Endodermal cell (in vitro differentiated cells): ENCODE measurements at regions not wholly inside any gene's neighbourhood (a gene's known extent, or its start where the extent isn't known, plus 50 kb on each side); places are given as distances from the start of the nearest gene placed in this dataset.

Experiments used
- DNase-seq: peaks from one replicate; pipeline ENCODE4 v3.0.0-alpha.2; 2017
- H3K27ac ChIP-seq: 2 replicates; pipeline ENCODE4 v1.5.1; 2013; ENCODE audit warnings: mild to moderate bottlenecking, low read depth, low read length, moderate library complexity
- H3K27me3 ChIP-seq: 2 replicates; pipeline ENCODE4 v1.6.1; 2013; ENCODE audit warnings: mild to moderate bottlenecking, low read length, moderate library complexity; ENCODE audit not compliant: insufficient read depth, control insufficient read depth, poor library complexity, severe bottlenecking
- H3K36me3 ChIP-seq: 2 replicates; pipeline ENCODE4 v1.7.0; 2013; ENCODE audit warnings: mild to moderate bottlenecking, low read length, moderate library complexity; ENCODE audit not compliant: control insufficient read depth, insufficient read depth
- H3K4me1 ChIP-seq: one replicate; pipeline ENCODE4 v1.7.0; 2013; ENCODE audit warnings: low read length; ENCODE audit not compliant: control insufficient read depth, insufficient read depth
- H3K4me3 ChIP-seq: 2 replicates; pipeline ENCODE4 v1.5.1; 2013; ENCODE audit warnings: mild to moderate bottlenecking, low read length, moderate library complexity
- H3K9ac ChIP-seq: 2 replicates; pipeline ENCODE4 v1.6.1; 2013; ENCODE audit warnings: mild to moderate bottlenecking, low read length, moderate library complexity; ENCODE audit not compliant: poor library complexity, severe bottlenecking; ENCODE audit errors: extremely low read depth
- H3K9me3 ChIP-seq: 2 replicates; pipeline ENCODE4 v1.6.1; 2013; ENCODE audit warnings: mild to moderate bottlenecking, low read length, moderate library complexity; ENCODE audit not compliant: control insufficient read depth
- H3K27ac Mint-ChIP-seq: 2 replicates; pipeline ENCODE4 v1.8.0; 2020; ENCODE audit warnings: mixed read lengths
- H3K27me3 Mint-ChIP-seq: 2 replicates; pipeline ENCODE4 v1.8.0; 2021; ENCODE audit warnings: mild to moderate bottlenecking, mixed read lengths; ENCODE audit not compliant: insufficient read depth
- H3K36me3 Mint-ChIP-seq: 2 replicates; pipeline ENCODE4 v1.8.0; 2020; ENCODE audit warnings: low read depth, mixed read lengths
- H3K4me1 Mint-ChIP-seq: 2 replicates; pipeline ENCODE4 v1.8.0; 2020; ENCODE audit warnings: mixed read lengths
- H3K4me3 Mint-ChIP-seq: 2 replicates; pipeline ENCODE4 v1.8.0; 2020; ENCODE audit warnings: mild to moderate bottlenecking, moderate library complexity, mixed read lengths
- H3K9me3 Mint-ChIP-seq: 2 replicates; pipeline ENCODE4 v1.8.0; 2020; ENCODE audit warnings: mild to moderate bottlenecking, mixed read lengths
- WGBS, 2 experiments: methylation state at CpG; one replicate each; pipeline versions ENCODE4 v1.1.5 to v1.1.7; 2013; ENCODE audit warnings: missing lambda C conversion rate in 2 of 2, mixed read lengths in 1 of 2; ENCODE audit not compliant: insufficient coverage in 1 of 2, insufficient read length in 1 of 2; 5-methylcytosine and 5-hydroxymethylcytosine counted together
- TF ChIP-seq, protein P1 (sequence below): fragments of 200-600 bp; sonication (generic); conservative IDR thresholded peaks from 2 replicates; pipeline ENCODE4 v1.5.0; 2021; ENCODE audit warnings: antibody characterized with exemption, mild to moderate bottlenecking

GRCh38 chr4:16977081-16977480 is 78.6 kb upstream of the LDB2 start:
- Mint-ChIP-seq H3K27ac (no peak overlapping the region), H3K27me3 (no peaks in the 10 kb centered on the region), H3K9me3 (no peaks in the 10 kb centered on the region), H3K4me1 (peaks cover 6% of the 10 kb centered on the region), H3K4me3 (no peak overlapping the region), H3K36me3 (no peaks in the 10 kb centered on the region)
- H3K36me3 ChIP-seq: no peaks in the 10 kb centered on the region
- H3K27ac ChIP-seq: no peak overlapping the region
- no peaks in the 10 kb centered on the region for H3K27me3 ChIP-seq
- no peaks in the 10 kb centered on the region for H3K4me1 ChIP-seq
- H3K9ac ChIP-seq: no peak overlapping the region
- TF ChIP-seq, protein P1, sequence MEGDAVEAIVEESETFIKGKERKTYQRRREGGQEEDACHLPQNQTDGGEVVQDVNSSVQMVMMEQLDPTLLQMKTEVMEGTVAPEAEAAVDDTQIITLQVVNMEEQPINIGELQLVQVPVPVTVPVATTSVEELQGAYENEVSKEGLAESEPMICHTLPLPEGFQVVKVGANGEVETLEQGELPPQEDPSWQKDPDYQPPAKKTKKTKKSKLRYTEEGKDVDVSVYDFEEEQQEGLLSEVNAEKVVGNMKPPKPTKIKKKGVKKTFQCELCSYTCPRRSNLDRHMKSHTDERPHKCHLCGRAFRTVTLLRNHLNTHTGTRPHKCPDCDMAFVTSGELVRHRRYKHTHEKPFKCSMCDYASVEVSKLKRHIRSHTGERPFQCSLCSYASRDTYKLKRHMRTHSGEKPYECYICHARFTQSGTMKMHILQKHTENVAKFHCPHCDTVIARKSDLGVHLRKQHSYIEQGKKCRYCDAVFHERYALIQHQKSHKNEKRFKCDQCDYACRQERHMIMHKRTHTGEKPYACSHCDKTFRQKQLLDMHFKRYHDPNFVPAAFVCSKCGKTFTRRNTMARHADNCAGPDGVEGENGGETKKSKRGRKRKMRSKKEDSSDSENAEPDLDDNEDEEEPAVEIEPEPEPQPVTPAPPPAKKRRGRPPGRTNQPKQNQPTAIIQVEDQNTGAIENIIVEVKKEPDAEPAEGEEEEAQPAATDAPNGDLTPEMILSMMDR: no peak
- DNase-seq: no peak
- no peak overlapping the region for H3K4me3 ChIP-seq
- no peaks in the 10 kb centered on the region for H3K9me3 ChIP-seq

GRCh38 chr4:16969696-16970135 is 71.3 kb upstream of the LDB2 start:
- Mint-ChIP-seq H3K27me3 (no peaks in the 10 kb centered on the region), H3K27ac (no peak overlapping the region), H3K4me3 (no peak overlapping the region), H3K4me1 (no peaks in the 10 kb centered on the region), H3K9me3 (no peaks in the 10 kb centered on the region), H3K36me3 (no peaks in the 10 kb centered on the region)
- Histone ChIP-seq H3K9me3 (no peaks in the 10 kb centered on the region), H3K27me3 (no peaks in the 10 kb centered on the region), H3K4me3 (no peak overlapping the region), H3K36me3 (no peaks in the 10 kb centered on the region), H3K27ac (no peak overlapping the region), H3K4me1 (no peaks in the 10 kb centered on the region), H3K9ac (no peak overlapping the region)
- no peak for DNase-seq
- TF ChIP-seq, protein P1: no peak
- 90 to 91% methylated on average over 7 to 8 of the region's 8 CpGs for WGBS, 2 experiments

DNA sequence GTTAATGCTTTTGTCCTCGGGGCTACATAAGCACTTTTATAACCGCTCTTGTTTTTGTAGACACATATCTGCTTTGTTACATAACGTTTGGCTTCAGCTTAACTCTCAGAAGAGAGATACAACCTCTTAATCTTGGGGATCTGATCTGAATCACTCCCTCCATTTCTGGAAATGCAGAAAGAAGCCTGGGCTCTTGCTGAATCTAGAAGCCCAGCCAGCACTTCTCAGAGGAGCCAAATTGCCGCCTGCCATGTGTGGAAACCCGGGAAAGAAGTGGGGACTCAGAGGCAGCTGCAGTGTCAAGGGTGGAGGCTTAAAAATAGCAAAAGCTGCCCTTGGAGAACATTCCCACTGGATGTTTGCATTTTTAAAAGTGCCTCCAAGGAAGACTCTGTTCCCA is 69.3 kb upstream of the LDB2 start:
- Mint-ChIP-seq H3K36me3 (no peaks in the 10 kb centered on the region), H3K27me3 (no peaks in the 10 kb centered on the region), H3K4me1 (no peaks in the 10 kb centered on the region), H3K27ac (no peak overlapping the region), H3K9me3 (no peaks in the 10 kb centered on the region), H3K4me3 (no peak overlapping the region)
- H3K4me1 ChIP-seq: no peaks in the 10 kb centered on the region
- DNase-seq: no peak
- no peaks in the 10 kb centered on the region for H3K27me3 ChIP-seq
- H3K9ac ChIP-seq: no peak overlapping the region
- 90 to 97% methylated on average over 5 of the region's 5 CpGs for WGBS, 2 experiments
- no peaks in the 10 kb centered on the region for H3K9me3 ChIP-seq
- H3K36me3 ChIP-seq: no peaks in the 10 kb centered on the region
- TF ChIP-seq, protein P1: no peak
- no peak overlapping the region for H3K4me3 ChIP-seq
- H3K27ac ChIP-seq: no peak overlapping the region
